ENCODE measurements at regions not wholly inside any gene's neighbourhood (a gene's known extent, or its start where the extent isn't known, plus 50 kb on each side); places are given as distances from the start of the nearest gene placed in this dataset.

DNA sequence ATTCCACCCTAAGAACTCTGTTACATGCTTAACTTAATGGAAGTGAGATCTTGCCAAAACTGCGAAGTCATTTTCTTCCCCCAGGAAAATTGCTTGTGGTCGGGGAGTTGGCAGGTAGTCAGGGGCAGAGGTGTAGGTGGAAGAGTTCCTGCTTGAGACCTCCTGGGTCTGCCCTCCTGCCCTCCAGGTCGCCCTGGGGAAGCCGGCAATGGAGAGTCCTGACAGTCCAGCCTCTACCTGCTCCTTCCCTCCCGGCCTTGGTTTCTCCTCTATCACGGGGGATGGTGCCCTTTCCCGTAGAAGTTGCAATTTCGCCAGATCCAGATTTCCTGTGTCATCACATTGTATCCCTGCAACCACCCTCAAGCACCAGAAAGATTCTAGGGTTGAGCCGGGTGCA is 463.8 kb downstream of the MATN1 start:
- DNase-seq: no peak

GRCh38 chr1:30258876-30259275 is 464.5 kb downstream of the MATN1 start:
- DNase-seq: no peak

DNA sequence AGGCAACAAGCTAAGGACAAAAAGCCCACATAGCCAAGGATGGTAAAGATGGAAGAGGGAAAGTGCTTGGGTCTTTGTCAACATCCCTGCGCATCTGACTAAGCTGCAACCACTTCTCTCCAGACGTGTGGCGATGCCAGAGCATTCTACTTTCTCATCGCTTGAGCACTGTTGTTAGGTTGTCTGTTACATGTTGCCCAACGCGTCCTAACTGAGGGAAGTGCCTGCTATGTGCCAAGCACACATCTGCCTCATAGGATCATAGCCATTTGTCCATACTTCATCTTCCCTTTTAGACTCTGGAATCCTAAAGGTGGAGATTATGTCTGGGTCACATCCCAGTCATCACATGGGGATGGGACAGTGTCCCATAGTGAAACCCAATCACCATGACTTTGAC is 464.9 kb downstream of the MATN1 start:
- DNase-seq: no peak

GRCh38 chr1:30257742-30258380 is 465.5 kb downstream of the MATN1 start:
- DNase-seq: no peak

GRCh38 chr1:30257322-30257721 is 466.1 kb downstream of the MATN1 start:
- DNase-seq: no peak

DNA sequence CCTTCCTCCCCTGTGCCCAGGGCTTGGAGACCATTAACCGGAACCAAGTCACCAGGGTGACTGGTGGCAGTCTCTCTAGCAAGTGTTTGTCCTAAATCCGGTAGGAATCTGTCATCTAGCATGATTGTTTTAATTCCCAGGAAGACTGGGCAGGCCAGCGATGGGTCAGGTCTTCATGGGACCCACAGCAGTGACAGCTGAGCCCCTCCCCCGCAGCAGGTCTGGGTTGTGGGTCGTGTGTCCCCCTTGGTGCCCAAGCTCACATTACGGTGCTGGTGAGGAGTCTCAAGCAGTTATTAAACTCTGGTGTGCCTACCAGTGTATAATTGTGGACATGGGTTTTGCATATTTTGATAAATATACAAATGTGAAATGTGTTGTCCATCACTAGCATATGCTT is 466.5 kb downstream of the MATN1 start:
- no peak for DNase-seq

DNA sequence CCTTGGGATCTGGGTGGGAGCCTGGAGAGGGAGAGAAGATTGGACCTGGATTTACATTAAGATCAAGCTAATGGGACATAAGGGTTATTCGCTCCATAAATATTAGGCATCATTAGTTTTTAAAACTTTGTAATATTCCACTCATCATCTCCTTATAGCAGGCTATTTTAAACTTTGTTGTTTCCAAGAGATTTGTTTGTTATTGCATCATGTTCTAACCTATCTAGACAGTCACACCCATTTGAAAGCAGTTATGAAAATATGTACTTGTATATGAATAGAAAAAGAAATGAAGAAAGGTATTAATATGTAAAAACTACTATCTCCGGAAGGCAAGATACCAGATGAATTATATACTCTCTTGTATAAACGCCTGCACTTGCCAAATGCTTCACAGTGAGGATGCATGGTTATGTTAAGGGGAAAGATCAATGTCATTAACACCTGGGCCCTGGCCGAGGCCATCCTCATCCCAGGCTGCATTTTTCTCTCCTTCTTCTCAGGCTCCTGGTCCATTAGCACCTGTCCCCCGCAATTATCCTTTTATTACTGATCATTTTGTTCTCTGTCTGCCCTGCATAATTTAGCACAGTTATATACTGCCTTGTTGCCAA is 468.2 kb downstream of the MATN1 start:
- no peak for DNase-seq

DNA sequence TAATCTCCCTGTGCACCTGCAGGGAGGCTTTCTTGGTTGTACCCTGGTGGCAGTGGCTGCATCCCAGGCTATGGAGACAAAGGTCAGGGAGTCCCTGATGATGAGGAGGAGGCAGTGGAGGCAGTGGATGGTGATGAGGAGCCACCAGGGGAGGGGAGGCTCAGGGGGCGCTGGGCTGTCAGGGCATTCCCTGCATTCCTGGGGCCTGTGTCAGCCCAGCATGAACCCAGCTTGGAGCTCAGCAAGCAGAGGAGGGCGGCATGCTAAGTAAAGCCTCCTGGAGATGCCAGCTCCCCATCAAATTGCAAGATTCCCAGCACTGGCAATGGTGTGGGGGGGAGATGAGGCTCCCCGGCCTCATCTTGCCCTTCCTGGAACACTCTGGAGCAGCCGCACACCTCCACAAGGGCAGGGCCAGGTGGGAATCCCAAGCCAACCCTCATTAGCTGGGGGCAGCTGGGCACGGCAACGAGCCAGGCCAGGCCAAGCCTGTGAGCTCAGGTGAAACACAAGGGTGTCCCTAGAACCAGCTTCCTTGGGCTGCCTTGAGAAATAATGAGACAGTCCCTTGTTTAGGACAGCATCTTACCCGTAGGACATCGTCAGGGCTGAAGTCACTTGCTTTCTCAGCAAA is 469.5 kb downstream of the MATN1 start:
- DNase-seq: no peak

DNA sequence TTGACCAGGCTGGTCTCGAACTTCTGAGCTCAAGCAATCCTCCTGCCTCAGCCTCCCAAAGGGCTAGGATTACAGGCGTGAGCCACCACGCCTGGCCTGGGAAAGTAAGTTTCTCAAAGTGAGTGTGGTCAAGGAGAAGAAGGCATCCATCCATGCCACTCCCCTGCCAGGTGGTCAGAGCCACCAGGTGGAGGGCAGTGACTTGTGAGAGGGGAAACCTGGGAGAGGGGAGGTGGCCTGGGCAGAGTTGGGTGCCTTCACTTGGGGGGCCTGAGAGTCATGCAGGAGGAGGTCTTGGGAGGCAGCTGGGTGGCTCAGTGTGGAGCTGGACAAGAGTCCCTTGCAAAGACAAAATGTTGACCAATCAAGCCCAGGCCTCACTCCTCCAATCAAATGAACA is 470.0 kb downstream of the MATN1 start:
- no peak for DNase-seq

DNA sequence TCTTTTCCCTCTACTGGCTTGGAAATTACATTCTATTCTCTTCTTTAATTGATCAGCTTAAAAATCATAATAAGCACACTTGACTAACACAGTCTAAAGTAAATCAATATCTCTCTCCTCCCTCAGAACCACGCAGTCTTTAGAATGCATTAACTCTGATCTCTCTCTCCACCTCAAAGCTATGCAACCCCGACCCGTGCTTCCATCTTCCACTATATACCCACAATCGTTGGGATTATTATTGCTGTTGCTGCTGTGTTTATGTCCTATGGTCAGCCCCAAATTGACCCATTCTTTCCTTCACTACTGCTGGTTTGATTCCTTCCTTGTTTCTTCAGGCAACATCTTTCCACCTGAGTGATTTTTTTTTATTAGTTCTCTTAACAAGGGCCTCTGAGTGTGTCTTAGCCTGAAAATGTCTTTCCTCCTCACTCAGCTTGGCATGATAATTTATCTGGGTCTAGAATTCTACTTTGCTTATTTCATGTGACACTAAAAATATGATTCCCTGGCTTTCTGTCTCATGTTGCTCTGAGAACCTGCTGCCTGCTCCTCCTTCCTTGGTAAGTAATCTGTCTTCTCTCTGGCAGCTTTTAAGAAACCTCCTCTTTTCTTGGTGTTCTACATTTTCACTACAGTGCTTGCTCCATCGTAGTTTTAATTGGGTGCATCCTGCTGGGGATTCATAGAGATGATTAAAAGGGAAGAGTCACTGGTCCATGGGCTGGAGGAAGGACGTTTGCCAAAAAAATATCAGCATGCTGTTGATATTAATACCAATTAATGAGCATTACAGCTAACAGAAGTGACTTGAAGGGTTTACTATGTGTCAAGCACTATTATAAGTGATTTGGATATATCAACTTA is 472.2 kb downstream of the MATN1 start:
- DNase-seq: no peak

DNA sequence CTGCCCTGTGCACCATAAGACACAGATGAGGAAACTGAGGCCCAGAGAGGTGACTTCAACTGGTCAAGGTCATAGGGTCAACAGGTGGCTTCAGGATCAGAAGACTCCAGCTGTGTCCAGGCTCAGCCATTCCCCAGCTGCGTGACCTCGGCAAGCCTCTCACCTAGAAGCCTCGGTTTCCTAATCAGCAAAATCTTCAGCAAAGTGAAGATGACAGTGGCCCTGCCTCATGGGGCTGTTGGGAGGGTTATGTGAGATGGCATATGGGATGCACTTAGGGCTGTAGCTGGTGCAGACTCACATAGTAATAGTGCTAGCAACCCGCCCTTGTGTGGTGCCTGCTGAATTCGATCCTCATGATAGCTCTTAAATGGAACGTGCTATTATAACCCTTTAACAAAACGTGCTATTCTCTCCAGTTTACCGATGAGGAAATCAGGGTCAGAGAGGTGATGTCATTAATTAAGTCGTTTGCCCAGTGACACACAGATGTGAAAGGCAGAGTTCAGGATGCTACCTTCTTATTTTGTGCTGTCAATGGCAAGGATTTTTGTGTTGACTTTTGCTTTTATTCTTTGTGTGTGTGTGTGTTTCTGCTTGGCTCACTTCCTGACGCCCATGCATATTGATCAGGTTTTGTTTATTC is 472.9 kb downstream of the MATN1 start:
- DNase-seq: no peak

DNA sequence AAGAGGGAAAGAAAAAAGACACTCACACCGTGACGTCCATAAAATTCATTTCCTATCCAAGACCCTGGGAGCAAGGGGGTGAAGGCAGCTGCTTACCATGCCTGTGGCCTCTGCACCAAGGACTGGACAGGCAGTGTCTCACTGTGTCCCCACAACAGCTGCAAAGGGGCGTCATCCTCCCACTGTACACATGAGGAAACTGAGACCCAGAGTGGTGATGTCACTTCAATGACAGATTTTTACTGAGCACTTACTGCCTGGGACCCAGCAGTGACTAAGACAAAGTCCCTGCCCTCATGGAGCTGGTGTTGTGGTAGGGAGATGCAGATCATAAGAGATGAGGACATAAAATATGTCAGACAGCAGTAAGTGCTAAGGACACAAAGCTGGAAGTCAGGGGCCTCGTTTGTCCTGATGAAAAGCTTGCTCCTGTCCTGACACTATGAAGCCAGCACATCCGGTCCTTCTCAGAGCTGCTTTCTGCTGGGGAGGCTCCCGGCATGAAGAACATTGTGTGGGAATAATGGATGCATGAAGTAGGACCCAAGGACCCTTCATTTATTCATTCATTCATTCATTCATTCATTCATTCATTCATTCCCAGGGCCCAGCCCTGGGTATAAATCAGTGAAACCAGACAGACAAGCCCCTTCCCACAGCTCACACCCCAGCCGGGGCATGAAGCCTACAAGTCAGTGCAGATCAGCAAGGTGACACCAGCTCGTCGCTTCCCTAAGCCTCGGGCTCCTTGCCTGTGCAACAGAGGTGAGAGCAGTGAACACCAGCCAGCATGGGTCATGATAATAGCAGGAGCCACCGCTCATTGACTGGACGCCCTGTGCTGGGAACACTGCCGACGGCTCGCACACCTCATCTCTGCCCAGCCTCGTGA is 473.7 kb downstream of the MATN1 start:
- DNase-seq: no peak

DNA sequence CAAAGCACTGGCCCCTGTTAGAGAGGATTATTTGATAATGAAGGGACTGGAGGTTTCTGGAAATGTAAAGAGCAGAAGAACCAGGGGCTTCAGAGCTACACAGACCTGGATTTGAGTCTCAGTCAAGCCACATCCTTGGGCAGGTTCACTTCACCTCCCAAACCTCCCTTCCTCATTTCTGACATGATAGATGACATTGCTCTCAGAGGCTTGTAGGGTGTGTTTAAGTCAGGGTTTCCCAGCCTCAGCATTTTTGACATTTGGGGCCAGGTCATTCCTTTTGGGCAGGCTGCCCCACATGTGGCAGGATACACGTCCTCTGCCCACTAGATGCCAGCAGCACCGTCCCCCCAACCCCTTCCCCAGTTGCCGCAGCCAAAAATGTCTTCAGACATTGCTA is 474.6 kb downstream of the MATN1 start:
- no peak for DNase-seq

- no peak for DNase-seq
These were observed 475.0 kb downstream of the MATN1 start for GRCh38 chr1:30248373-30248772.

- DNase-seq: no peak
These were observed 478.6 kb downstream of the MATN1 start for GRCh38 chr1:30244801-30245200.

GRCh38 chr1:30242722-30243457 is 480.5 kb downstream of the MATN1 start:
- DNase-seq: no peak

- no peak for DNase-seq
These were observed 481.2 kb downstream of the MATN1 start for GRCh38 chr1:30242168-30242567.

DNA sequence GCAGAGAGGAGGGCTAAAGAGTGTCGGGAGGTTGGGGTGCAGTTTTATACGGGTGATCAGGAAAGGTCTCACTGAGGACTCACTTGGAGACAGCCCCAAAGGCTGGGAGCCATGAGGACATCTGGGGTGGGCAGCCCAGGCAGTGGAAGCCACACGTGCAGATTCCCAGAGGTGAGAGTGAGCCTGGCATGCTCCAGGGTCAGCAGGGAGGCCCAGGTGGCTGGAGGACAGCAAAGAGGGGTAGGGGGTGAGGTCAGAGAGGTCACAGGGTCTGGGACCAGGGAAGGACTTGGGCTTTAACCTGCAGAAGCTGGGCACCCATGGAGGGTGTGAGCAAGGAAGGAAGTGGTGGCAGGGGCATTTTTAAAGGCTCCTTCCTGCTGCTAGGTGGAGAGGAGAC is 481.7 kb downstream of the MATN1 start:
- DNase-seq: no peak

GRCh38 chr1:30234091-30234490 is 489.3 kb downstream of the MATN1 start:
- DNase-seq: no peak

GRCh38 chr1:30232288-30232899 is 491.0 kb downstream of the MATN1 start:
- DNase-seq: no peak

DNA sequence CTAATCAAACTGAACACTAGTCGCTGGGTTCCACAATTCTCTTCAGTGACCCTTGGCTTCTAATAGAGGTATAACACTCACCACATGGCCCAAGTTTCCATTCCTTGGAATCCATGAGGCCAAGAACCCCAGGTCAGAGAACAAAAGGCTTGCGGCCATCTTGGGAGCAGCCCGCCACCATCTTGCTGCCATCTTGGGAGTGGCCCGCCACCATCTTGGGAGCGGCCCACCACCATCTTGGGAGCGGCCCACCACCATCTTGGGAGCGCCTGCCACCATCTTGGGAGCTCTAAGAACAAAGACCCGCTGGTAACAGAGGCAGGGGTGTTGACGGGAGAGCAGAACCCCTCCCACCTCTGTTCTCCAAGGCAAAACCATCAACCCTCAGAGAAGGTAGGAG is 493.4 kb downstream of the MATN1 start:
- no peak for DNase-seq

Measured in NCI-H524 treated with DMSO at 0.1 percent for 48 hours (cell line).